GM18951 (cell line): ENCODE measurements at regions not wholly inside any gene's neighbourhood (a gene's known extent, or its start where the extent isn't known, plus 50 kb on each side); places are given as distances from the start of the nearest gene placed in this dataset.

Experiments
- POLR2A ChIP-seq: IDR thresholded peaks from 4 replicates; pipeline ENCODE4 v1.6.1; 2011; ENCODE audit warnings: mild to moderate bottlenecking; ENCODE audit not compliant: insufficient read length, insufficient read depth; ENCODE audit errors: extremely low read depth
- in situ Hi-C: fragments of 300-500 bp; cut with MboI; formaldehyde crosslinking; loops from one replicate; pipeline ENCODE4 v1.12.0; 2022; ENCODE audit warnings: low sequenced_read_pairs, mixed read lengths, inconsistent platforms; ENCODE audit not compliant: unreplicated experiment

DNA sequence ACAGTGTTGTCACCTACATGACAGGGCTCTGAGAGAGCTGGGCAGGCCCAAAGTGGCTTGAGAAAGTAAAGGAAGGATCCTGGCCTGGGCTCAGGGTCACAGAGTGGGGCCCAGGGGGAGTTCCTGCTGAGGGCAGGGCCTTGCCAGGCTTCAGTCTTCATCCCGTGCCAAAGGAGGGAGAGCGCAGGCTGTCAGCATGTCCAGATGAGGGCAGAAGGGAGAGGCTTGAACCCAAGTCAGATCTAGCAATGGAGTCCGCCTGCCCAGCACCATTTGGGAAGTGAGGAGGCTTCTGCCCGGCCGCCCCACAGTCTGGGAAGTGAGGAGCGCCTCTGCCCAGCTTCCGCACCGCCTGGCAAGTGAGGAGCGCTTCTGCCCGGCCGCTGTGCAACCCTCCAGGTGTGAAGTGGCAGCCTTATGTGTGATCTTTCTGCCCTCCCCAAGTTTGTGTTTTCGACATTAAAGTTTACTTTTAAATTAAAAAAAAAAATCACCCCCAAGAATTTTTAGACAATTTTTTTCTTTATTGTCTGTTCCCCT lies 303.6 kb upstream of the PROK2 start:
- in situ Hi-C loops = no loop called here
- no peak for TF ChIP-seq POLR2A

DNA sequence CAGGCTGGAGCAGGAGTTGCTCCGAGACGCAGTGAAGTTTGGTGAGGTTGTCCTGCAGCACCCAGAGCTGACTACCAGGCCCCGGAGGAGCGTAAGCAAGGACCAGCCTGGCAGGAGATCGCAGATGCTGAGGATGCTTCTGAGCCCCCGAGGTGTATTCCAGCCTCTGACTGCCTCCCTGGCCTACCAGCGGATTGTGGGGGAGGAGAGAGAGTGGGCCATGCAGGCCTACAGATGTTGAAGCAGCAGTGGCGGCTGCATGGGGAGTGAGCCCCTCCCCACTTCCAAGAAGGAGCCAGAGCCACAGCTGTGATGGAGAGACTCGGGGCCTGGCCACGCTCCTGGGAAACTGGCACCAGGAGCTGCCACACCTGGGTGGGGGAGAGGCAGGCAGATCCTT lies 302.5 kb upstream of the PROK2 start:
- no peak for TF ChIP-seq POLR2A
- in situ Hi-C loops = no loop called here

DNA sequence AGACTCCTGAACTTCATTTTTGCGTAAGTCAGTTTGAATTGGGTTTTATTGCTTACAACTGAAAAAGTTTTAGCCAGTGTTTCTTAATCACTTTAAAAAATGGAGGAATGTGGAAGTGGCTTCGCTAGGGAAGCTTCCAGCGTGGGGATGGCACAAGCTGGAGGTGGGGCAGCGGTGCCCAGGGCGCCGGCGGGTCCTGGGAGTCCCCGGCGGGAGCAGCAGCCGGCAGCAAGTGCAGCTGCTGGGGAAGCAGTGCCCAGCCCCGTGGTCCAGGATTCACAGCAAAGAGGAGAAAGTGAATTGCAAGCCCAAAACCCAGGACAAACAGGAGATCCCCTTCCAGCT lies 301.8 kb upstream of the PROK2 start:
- in situ Hi-C loops = no loop called here

DNA sequence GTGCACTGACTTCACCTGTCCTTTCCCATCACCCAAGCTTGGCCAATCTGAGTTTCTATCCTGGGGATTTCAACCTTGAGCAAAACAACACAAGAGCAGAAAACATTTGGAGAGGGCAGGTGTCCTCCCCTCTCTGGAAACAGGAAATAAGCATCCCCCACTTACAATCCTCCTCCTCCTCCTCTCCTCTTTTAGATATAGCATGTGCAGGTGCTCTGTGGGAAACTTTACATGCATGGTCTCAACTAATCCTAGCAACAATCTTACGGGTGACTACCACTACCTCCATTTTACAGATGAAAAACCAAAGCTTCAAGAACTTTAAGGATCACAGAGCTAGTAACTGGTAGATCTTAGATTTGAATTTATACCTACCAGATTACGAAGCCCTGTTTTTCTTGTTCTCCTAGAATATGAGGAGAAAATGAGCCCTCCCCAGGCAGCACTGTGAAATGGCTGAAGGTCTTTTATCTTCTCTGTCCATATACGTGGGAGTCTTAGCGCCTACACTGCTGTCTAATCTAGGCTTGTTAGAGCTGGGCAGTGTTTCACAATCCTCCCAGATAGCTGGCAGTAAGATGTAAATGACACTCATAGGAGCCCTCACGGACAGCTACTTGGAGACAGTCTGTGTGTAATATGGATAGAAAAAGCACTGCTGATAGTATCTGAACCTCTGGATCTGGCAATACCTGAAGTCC lies 301.2 kb upstream of the PROK2 start:
- TF ChIP-seq POLR2A = no peak
- in situ Hi-C loops = no loop called here

More for the DNA sequence above, 301.8 kb upstream of the PROK2 start:
- no peak for TF ChIP-seq POLR2A

DNA sequence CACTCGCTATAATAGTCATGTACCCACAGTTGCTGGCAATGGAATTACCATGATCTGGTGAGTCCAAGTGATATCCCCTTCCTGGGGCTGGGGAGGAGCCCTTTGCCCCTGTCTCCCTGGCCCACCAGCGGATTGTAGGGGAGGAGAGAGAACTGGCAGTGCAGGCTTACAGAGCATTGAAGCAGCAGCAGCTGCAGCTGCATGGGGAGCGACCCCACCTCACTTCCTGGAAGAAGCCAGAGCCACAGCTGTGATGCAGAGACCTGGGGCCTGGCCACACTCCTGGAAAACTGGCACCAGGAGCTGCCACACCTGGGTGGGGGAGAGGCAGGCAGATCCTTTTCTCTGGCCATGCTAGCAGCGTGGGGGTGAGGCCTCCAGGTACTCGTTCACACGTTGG lies 300.1 kb upstream of the PROK2 start:
- in situ Hi-C loops = no loop called here

DNA sequence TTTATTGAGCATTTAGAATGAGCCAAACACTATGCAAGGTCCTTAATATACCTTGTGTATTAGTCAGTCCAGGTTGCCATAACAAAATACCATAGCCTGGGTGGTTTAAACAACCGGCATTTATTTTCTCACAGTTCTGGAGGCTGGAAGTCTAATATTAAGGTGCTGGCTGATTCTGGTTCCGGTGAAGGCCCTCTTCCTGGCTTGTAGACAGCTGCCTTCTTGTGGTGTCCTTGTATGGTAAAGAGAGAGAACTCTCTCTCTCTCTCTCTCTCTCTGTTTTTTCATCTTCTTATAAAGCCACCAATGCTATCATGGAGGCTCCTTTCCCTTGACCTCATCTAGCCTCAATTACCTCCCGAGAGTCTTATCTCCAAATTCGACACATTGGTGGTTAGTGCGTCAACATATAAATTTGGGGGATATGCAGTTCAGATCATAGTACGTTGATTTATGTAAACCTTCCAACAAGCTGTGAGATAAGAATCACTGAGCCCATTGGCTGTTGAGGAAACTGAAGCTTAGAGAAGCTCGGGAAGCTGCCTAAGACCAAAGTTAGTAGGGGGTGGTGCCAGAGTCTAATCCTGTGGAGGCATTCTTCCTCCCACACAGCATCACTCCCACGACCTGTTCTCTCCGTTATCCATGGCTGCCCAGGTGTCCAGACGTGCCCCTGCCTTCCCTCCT lies 298.0 kb upstream of the PROK2 start:
- in situ Hi-C loops = no loop called here
- no peak for TF ChIP-seq POLR2A

More for the DNA sequence above, 300.1 kb upstream of the PROK2 start:
- no peak for TF ChIP-seq POLR2A

DNA sequence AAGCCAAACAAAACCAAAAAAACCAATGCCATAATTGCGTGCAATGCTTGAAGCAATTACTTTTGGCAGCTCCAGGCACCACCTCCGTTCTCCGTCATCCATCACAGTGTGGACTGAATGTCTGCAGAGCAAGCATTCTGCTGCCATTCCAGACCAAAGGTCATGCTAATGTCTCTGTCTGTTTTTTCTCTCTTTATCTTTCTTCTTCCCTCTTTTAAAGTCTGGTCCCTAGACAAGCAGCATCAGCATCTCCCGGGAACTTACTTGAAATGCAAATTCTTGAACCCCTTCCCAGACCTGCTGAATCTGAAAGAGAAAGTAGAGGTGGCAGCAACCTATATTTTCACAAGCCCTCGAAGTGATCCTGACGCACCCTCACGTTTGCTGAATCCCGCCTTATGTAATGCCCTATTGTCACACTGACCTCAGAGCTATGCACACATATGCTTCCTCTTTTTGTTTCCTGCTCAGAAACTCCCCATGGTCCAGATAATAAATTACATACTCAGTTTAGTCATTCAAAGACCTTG lies 297.3 kb upstream of the PROK2 start:
- in situ Hi-C loops = no loop called here
- no peak for TF ChIP-seq POLR2A

DNA sequence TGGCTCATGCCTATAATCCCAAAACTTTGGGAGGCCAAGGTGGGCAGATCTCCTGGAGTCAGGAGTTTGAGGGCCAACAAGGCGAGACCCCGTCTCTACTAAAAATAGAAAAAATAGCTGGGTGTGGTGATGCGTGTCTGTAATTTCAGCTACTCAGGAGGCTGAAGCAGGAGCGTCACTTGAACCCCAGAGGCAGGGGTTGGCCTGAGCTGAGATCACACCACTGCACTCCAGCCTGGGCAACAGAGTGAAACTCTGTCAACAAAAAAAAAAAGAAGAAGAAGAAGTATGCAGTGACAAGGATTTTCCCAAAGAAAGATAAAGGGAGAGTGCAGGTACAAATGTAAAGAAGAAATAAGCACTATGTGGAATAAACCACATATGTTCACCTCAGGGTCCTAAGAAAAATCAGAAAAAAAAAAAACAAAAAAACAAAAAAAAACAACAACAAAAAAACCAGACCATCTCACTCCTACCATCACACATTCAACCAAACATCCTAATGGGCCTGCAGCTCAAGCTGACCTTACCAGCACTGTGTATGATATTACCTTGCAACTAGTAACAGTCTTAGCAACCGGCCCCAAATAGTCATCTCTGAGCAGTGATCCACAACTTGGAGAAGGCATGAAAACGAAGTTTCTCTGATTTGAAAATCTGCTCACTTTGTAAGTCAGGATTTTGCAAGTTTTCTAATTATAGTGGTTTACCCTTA lies 296.7 kb upstream of the PROK2 start:
- in situ Hi-C loops = no loop called here
- no peak for TF ChIP-seq POLR2A

DNA sequence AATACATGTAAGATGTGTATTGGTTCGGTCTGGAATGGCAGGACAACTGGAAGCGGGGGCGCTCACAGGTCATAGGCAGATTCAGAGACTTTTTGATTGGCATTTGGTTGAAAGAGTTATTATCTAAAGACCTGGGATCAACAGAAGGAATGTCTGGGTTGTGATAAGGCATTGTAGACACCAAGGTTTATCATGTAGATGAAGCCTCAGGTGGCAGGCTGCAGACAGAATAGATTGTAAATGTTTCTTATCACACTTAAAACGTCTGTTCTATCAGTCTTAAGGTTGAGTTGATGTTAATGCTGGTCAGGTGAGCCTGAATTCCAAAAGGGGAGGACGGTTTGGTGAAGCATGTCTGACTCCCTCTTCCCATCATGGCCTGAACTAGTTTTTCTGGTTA lies 295.9 kb upstream of the PROK2 start:
- TF ChIP-seq POLR2A = no peak
- in situ Hi-C loops = no loop called here

DNA sequence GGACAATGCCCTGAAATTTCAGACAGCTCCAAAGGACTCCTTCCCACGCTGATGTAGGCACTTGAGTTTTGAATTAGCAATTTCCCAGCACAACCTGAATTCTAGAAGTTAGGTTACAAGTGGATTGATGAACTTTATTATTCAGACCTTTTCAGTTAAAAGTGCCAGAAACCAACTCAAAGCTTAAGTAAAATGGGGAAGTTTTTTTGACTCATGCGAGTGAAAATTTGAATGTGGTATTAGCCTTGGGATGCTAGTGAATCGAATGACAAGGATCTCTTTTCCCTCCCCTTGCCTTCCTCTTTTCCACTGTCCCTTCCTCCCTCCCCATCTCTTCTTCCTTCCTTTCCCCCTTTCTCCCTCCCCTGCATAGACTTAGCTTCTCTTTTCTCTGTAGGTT lies 295.1 kb upstream of the PROK2 start:
- in situ Hi-C loops = no loop called here
- no peak for TF ChIP-seq POLR2A

DNA sequence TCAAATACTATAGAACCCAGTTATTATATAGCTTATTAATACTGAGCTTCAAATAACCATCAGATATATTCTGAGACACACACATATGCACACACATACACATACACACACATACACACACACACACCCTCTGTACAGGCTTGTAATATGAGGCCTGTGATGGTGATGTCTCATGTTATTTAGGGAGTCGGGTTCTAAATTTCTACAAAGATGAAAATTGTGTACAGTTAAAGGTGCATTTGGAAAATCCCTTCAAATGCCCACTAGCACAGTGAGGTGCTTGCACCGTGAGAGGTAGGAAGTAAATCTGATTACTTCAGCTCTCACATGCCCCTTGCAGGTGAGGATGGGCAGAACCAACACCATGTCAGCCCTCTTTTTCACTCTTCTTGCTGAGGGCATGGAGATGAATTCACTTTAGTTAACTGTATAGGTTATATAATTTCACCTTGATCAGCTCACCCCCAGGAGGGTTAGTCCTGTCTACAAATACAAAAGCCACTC lies 294.5 kb upstream of the PROK2 start:
- in situ Hi-C loops = no loop called here
- TF ChIP-seq POLR2A = no peak

DNA sequence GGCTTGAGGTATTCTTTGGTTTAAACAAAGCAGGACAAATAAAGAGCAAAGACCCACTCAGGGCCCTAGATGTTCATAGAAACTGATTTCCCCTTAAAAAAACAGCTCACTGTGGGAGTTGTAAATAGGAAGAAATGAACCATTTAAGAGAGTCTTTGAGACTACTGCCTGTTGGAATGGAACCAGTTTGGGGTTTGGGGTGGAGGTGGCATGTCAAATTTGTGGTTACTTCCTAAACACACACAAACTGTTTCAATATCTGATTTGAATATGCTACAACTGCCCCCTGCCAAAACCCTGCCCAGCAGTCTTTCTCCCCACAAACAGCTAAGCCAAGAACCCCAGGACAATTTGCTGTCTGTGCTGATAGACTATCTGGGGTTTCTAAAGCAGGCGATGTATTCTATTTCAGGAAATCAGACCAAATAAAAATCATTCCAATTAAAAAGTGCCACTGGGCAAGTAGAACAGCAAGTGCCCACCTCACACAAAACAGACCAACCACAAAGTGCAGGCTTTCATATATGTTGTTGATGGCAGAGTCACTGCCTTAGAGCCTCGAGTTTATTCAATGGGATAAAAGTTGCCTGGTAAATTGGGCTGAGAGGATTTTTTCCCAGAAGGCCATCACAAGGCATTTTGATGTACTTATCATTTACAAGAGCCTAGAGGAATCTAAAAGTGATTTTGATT lies 293.9 kb upstream of the PROK2 start:
- no peak for TF ChIP-seq POLR2A
- in situ Hi-C loops = no loop called here
